Right lobe of liver (tissue), 6 donors: ENCODE measurements at regions not wholly inside any gene's neighbourhood (a gene's known extent, or its start where the extent isn't known, plus 50 kb on each side); places are given as distances from the start of the nearest gene placed in this dataset.
"Not testable (repeated sequence)": the region's sequence is repeated elsewhere in the genome, so short reads cannot be mapped to it uniquely, and the experiment has no call there.

Source experiments
- ATAC-seq, 4 donors: fragments of 200-7000 bp; cut with Tn5 transposase; one replicate each; pipeline ENCODE4 v1.9.1; 2020; ENCODE audit warnings: mild to moderate bottlenecking in 4 of 4, moderate library complexity in 4 of 4
- DNase-seq, 3 donors: peaks; one replicate each; pipeline ENCODE4 v3.0.0-alpha.2; 2020
- H3K27ac ChIP-seq, 3 donors: fragments of 200-600 bp; one replicate each; pipeline ENCODE4 v1.8.0; 2022
- H3K27me3 ChIP-seq, 2 donors: fragments of 200-600 bp; one replicate each; pipeline ENCODE4 v1.8.0; 2022
- H3K36me3 ChIP-seq, 4 donors: fragments of 200-600 bp; sonication (generic) in 1 of 4; one replicate each; pipeline versions ENCODE4 v1.5.1 to v1.8.0; 2017 to 2022; ENCODE audit warnings: control low read depth in 1 of 4
- H3K4me1 ChIP-seq, 4 donors: fragments of 200-600 bp; sonication (generic) in 1 of 4; one replicate each; pipeline versions ENCODE4 v1.5.1 to v1.8.0; 2017 to 2022; ENCODE audit warnings: control low read depth in 1 of 4
- H3K4me3 ChIP-seq, 3 donors: fragments of 200-600 bp; one replicate each; pipeline ENCODE4 v1.8.0; 2022
- H3K9me3 ChIP-seq, 4 donors: fragments of 200-600 bp; sonication (generic) in 1 of 4; one replicate each; pipeline versions ENCODE4 v1.5.1 to v1.8.0; 2017 to 2022; ENCODE audit warnings: control low read depth in 1 of 4
- CTCF ChIP-seq, 4 donors: fragments of 200-600 bp in 3 of 4; fragments of 450-650 bp in 1 of 4; IDR thresholded peaks; one replicate each; pipeline versions ENCODE4 v1.5.1 to v1.8.0; 2016 to 2022; ENCODE audit warnings: antibody characterized with exemption in 4 of 4, mild to moderate bottlenecking in 2 of 4
- POLR2A ChIP-seq: fragments of 450-650 bp; IDR thresholded peaks from one replicate; pipeline ENCODE4 v1.6.1; 2017; ENCODE audit warnings: antibody characterized with exemption, mild to moderate bottlenecking
- WGBS: methylation state at CpG from one replicate; pipeline ENCODE4 v1.1.6; 2018; ENCODE audit warnings: low coverage, low lambda C conversion rate; ENCODE audit not compliant: insufficient coverage; ENCODE audit errors: missing lambda C conversion rate; 5-methylcytosine and 5-hydroxymethylcytosine counted together
- intact Hi-C, 2 donors: fragments of 100-400 bp; cut with DNase I; formaldehyde crosslinking; loops; one replicate each; pipeline versions ENCODE4 v1.11.2 to v1.14.1; 2022
- donor health status: DM: no; HTN: yes; CAD: no.
- donor health status: DM: no; HTN: no; CAD: no.
- donor health status: DM: no; HTN: no; CAD: no.
- donor health status: DM: no; HTN: yes; CAD: no.
- donor health status: DM: no; HTN: yes; CAD: no.

- TF ChIP-seq CTCF (IDR thresholded peaks at IDR 0.05) (no peak), POLR2A (no peak)
- ATAC-seq (no peak), DNase-seq (no peak)
- no peak overlapping the region for H3K27ac ChIP-seq
- H3K27me3 ChIP-seq, result peaks cover 0 to 6% of the 10 kb centered on the region in 2 donors
- intact Hi-C loops, result no loop called here
- WGBS, result 76% methylated on average over 5 of the region's 10 CpGs
- no peaks in the 10 kb centered on the region for H3K4me1 ChIP-seq
- no peaks in the 10 kb centered on the region for H3K36me3 ChIP-seq
- no peaks in the 10 kb centered on the region for H3K9me3 ChIP-seq
- no peak overlapping the region for H3K4me3 ChIP-seq
Measured at GRCh38 chr5:40347981-40348725, 331.6 kb upstream of the PTGER4 start.

- H3K27ac ChIP-seq, result no peak overlapping the region
- H3K4me3 ChIP-seq, result no peak overlapping the region
- no peak for DNase-seq
- no peaks in the 10 kb centered on the region for H3K9me3 ChIP-seq
- 59% methylated on average over 1 of the region's 1 CpG for WGBS
- no peak for ATAC-seq
- peaks cover 0 to 6% of the 10 kb centered on the region in 2 donors for H3K27me3 ChIP-seq
- no peak for TF ChIP-seq POLR2A
- TF ChIP-seq CTCF (IDR thresholded peaks at IDR 0.05), result no peak
- H3K36me3 ChIP-seq, result no peaks in the 10 kb centered on the region
- no peaks in the 10 kb centered on the region for H3K4me1 ChIP-seq
- intact Hi-C loops, result no loop called here
Measured at GRCh38 chr5:40346901-40347300, 332.8 kb upstream of the PTGER4 start.

GRCh38 chr5:40338434-40338833, 341.3 kb upstream of the PTGER4 start:
- ATAC-seq, intact Hi-C loops: not testable (repeated sequence)

GRCh38 chr5:40334242-40334635, 345.5 kb upstream of the PTGER4 start:
- intact Hi-C loops, result no loop called here

More at GRCh38 chr5:40338434-40338833, 341.3 kb upstream of the PTGER4 start:
- H3K36me3 ChIP-seq, H3K4me3 ChIP-seq, H3K27me3 ChIP-seq, H3K9me3 ChIP-seq, DNase-seq, H3K27ac ChIP-seq, H3K4me1 ChIP-seq: not testable (repeated sequence)
- 63% methylated on average over 3 of the region's 3 CpGs for WGBS

More at GRCh38 chr5:40334242-40334635, 345.5 kb upstream of the PTGER4 start:
- no peaks in the 10 kb centered on the region for H3K36me3 ChIP-seq
- no peak overlapping the region for H3K27ac ChIP-seq
- no peaks in the 10 kb centered on the region for H3K27me3 ChIP-seq
- H3K4me3 ChIP-seq, result no peak overlapping the region
- ATAC-seq (no peak), DNase-seq (no peak)
- no peaks in the 10 kb centered on the region for H3K9me3 ChIP-seq
- no peaks in the 10 kb centered on the region for H3K4me1 ChIP-seq
- WGBS, result 50% methylated on average over 1 of the region's 1 CpG
- TF ChIP-seq POLR2A, result no peak
- no peak for TF ChIP-seq CTCF (IDR thresholded peaks at IDR 0.05)
